HCT116 (cell line): ENCODE measurements at regions not wholly inside any gene's neighbourhood (a gene's known extent, or its start where the extent isn't known, plus 50 kb on each side); places are given as distances from the start of the nearest gene placed in this dataset.

Experiments used
- ATAC-seq: fragments of 200-7000 bp; cut with Tn5 transposase; 2 replicates; pipeline ENCODE4 v1.9.1; 2020; ENCODE audit warnings: mild to moderate bottlenecking, moderate library complexity
- BruUV-seq: library from RNA; stranded (reverse); fragments of 400-500 nt; replicated peaks from 2 replicates; lab custom pipeline; 2021; lab: Mats Ljungman, UMichigan
- CTCF ChIA-PET: fragments of 300-600 bp; sonication (Branson Sonifier 250); formaldehyde crosslinking; loops from one replicate; lab custom pipeline; 2021; ENCODE audit warnings: antibody characterized with exemption; lab: Charles Lee
- POLR2A ChIA-PET: fragments of 300-600, 350-600 bp; sonication (Branson Sonifier 250); formaldehyde crosslinking; loops from one replicate; lab custom pipeline; 2021; ENCODE audit warnings: antibody characterized with exemption; lab: Charles Lee
- RAD21 ChIA-PET, 2 experiments: fragments of 300-600 bp; sonication (Branson Sonifier 250); formaldehyde crosslinking; loops; one replicate each; lab custom pipeline; 2023; ENCODE audit warnings: low total read pairs in 2 of 2; ENCODE audit not compliant: uncharacterized antibody in 2 of 2, unreplicated experiment in 2 of 2, low non-redundant PET in 1 of 2; lab: Charles Lee
- DNase-seq: peaks from one replicate; pipeline ENCODE4 v3.0.0-alpha.2; 2010; ENCODE audit warnings: low read depth, low spot score
- H2AFZ ChIP-seq: fragments of 200-600 bp; shearing (Covaris generic), sonication (generic); 2 replicates; pipeline ENCODE4 v1.6.1; 2017; ENCODE audit warnings: low read depth, mixed run types, mixed read lengths, antibody characterized with exemption, low read length; ENCODE audit not compliant: poor library complexity, severe bottlenecking
- H3K27ac ChIP-seq: 2 replicates; pipeline ENCODE4 v1.5.1; 2012; ENCODE audit warnings: low read depth, low read length
- H3K27me3 ChIP-seq: fragments of 200-600 bp; sonication (generic); 2 replicates; pipeline ENCODE4 v1.6.1; 2016; ENCODE audit warnings: mixed run types, low read length, mixed read lengths; ENCODE audit not compliant: insufficient read depth
- H3K36me3 ChIP-seq, 2 experiments: fragments of 200-500 bp in 1 of 2; fragments of 200-600 bp in 1 of 2; sonication (Bioruptor generic) in 1 of 2; sonication (generic) in 1 of 2; 2 replicates each; pipeline versions ENCODE4 v1.5.1 to v1.6.1; 2014 to 2016; ENCODE audit warnings: low read length in 2 of 2, inconsistent platforms in 1 of 2, mixed read lengths in 1 of 2, mixed run types in 1 of 2; ENCODE audit not compliant: insufficient read depth in 2 of 2, control insufficient read depth in 1 of 2
- H3K4me1 ChIP-seq, 2 experiments: fragments of 200-600 bp in 1 of 2; sonication (generic) in 1 of 2; 2 replicates each; pipeline versions ENCODE4 v1.5.1 to v1.6.1; 2012 to 2017; ENCODE audit warnings: low read length in 2 of 2, inconsistent platforms in 1 of 2, mild to moderate bottlenecking in 1 of 2, mixed read lengths in 1 of 2, mixed run types in 1 of 2, moderate library complexity in 1 of 2; ENCODE audit not compliant: insufficient read depth in 2 of 2, control insufficient read depth in 1 of 2
- H3K4me2 ChIP-seq: fragments of 200-600 bp; sonication (generic); 2 replicates; pipeline ENCODE4 v1.6.1; 2017; ENCODE audit warnings: mixed run types, low read length, mixed read lengths
- H3K4me3 ChIP-seq, 2 experiments: fragments of 200-600 bp in 1 of 2; sonication (generic) in 1 of 2; replicated peaks in 1 of 2; 2 replicates each; pipeline ENCODE4 v1.5.1; 2011 to 2016; ENCODE audit warnings: low read length in 2 of 2, control low read depth in 1 of 2, low read depth in 1 of 2, mild to moderate bottlenecking in 1 of 2, mixed read lengths in 1 of 2, mixed run types in 1 of 2
- H3K79me2 ChIP-seq: fragments of 200-600 bp; sonication (generic); 2 replicates; pipeline ENCODE4 v1.6.1; 2017; ENCODE audit warnings: mild to moderate bottlenecking, mixed run types, low read length, moderate library complexity, mixed read lengths; ENCODE audit not compliant: insufficient read depth
- H3K9ac ChIP-seq: fragments of 200-600 bp; sonication (generic); 2 replicates; pipeline ENCODE4 v1.6.1; 2016; ENCODE audit warnings: low read length, mixed read lengths
- H3K9me2 ChIP-seq: fragments of 200-600 bp; sonication (generic), shearing (Covaris generic); 2 replicates; pipeline ENCODE4 v1.6.1; 2017; ENCODE audit warnings: mixed run types, mild to moderate bottlenecking, moderate library complexity; ENCODE audit not compliant: insufficient read depth
- H3K9me3 ChIP-seq, 2 experiments: fragments of 200-500 bp in 1 of 2; fragments of 200-600 bp in 1 of 2; sonication (Bioruptor generic) in 1 of 2; sonication (generic) in 1 of 2; 2 replicates each; pipeline ENCODE4 v1.6.1; 2014 to 2017; ENCODE audit warnings: low read length in 2 of 2, mixed read lengths in 2 of 2, inconsistent platforms in 1 of 2, low read depth in 1 of 2, mild to moderate bottlenecking in 1 of 2, mixed run types in 1 of 2, moderate library complexity in 1 of 2; ENCODE audit not compliant: control insufficient read depth in 1 of 2, insufficient read depth in 1 of 2
- H4K20me1 ChIP-seq: fragments of 200-600 bp; sonication (generic), shearing (Covaris generic); 2 replicates; pipeline ENCODE4 v1.6.1; 2017; ENCODE audit warnings: mixed run types, mild to moderate bottlenecking, moderate library complexity; ENCODE audit not compliant: insufficient read depth
- CEBPB ChIP-seq: IDR thresholded peaks from 2 replicates; pipeline ENCODE4 v1.6.1; 2012; ENCODE audit warnings: low read depth
- EZH2 ChIP-seq: fragments of 200-600 bp; sonication (generic); IDR thresholded peaks from 2 replicates; pipeline ENCODE4 v1.6.1; 2017; ENCODE audit warnings: antibody characterized with exemption, mixed run types
- EZH2phosphoT487 ChIP-seq: fragments of 200-600 bp; IDR thresholded peaks from 2 replicates; pipeline ENCODE4 v1.6.1; 2018; ENCODE audit warnings: antibody characterized with exemption, borderline replicate concordance
- FOSL1 ChIP-seq: IDR thresholded peaks from 2 replicates; pipeline ENCODE4 v1.6.1; 2012; ENCODE audit warnings: low read depth
- JUND ChIP-seq: IDR thresholded peaks from 2 replicates; pipeline ENCODE4 v1.6.1; 2012
- POLR2A ChIP-seq: IDR thresholded peaks from 2 replicates; pipeline ENCODE4 v1.7.0; 2011; ENCODE audit warnings: borderline replicate concordance; ENCODE audit not compliant: insufficient read depth, insufficient read length; ENCODE audit errors: extremely low read depth
- POLR2AphosphoS5 ChIP-seq: IDR thresholded peaks from 2 replicates; pipeline ENCODE4 v1.6.1; 2011; ENCODE audit warnings: mild to moderate bottlenecking, low read depth, low read length, moderate library complexity
- RAD21 ChIP-seq: IDR thresholded peaks from 2 replicates; pipeline ENCODE4 v1.6.1; 2012; ENCODE audit warnings: low read depth, mild to moderate bottlenecking
- SP1 ChIP-seq: IDR thresholded peaks from 2 replicates; pipeline ENCODE4 v1.6.1; 2012; ENCODE audit warnings: low read depth
- TCF7L2 ChIP-seq: IDR thresholded peaks from 2 replicates; pipeline ENCODE4 v1.7.0; 2011; ENCODE audit warnings: borderline replicate concordance, inconsistent platforms; ENCODE audit not compliant: insufficient read depth, insufficient read length; ENCODE audit errors: extremely low read depth
- YY1 ChIP-seq: IDR thresholded peaks from 2 replicates; pipeline ENCODE4 v1.6.1; 2011; ENCODE audit warnings: low read length, low read depth, moderate library complexity, mild to moderate bottlenecking; ENCODE audit not compliant: insufficient replicate concordance; ENCODE audit errors: extremely low read depth
- ZFX ChIP-seq: fragments of 450-650 bp; IDR thresholded peaks from 2 replicates; pipeline ENCODE4 v1.6.1; 2017
- ZNF274 ChIP-seq: fragments of 200-500 bp; sonication (Bioruptor generic); IDR thresholded peaks from 2 replicates; pipeline ENCODE4 v1.6.1; 2014; ENCODE audit warnings: mild to moderate bottlenecking, low read depth, low read length, inconsistent platforms
- intact Hi-C: fragments of 100-400 bp; cut with micrococcal nuclease; formaldehyde crosslinking; loops from 2 replicates; pipeline ENCODE4 v1.10.0; 2022
- TF ChIP-seq, protein P1 (sequence below): IDR thresholded peaks from 2 replicates; pipeline ENCODE4 v1.6.1; 2012; ENCODE audit warnings: low read depth
- TF ChIP-seq, protein P2 (sequence below): IDR thresholded peaks from 2 replicates; pipeline ENCODE4 v1.6.1; 2012
- TF ChIP-seq, protein P3 (sequence below): IDR thresholded peaks from 2 replicates; pipeline ENCODE4 v1.6.1; 2012

DNA sequence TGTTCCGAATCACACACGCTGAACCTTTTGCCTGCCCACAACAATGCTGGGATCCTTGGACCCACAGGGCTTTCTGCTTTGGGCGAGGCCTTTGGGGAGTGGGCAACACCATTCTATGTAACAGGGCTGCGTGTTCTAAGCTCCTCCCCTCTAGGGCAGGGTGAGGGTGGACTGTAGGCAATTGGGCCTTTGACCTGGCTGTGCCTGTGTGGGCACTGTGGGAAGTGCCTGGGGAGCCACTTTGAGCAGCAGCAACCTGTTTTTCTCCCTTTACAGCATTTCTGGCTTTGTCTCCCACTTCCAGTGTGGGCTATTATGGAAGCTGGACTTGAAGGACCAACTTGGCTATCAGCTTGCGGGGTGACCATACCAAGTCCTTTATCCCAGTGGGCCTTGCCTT, 128.9 kb upstream of the WSCD1 start:
- intact Hi-C loops: no loop called here
- Histone ChIP-seq H4K20me1 (no peaks in the 10 kb centered on the region), H3K27me3 (peaks cover 48% of the 10 kb centered on the region), H3K36me3 (no peaks in the 10 kb centered on the region), H3K9me3 (no peaks in the 10 kb centered on the region), H3K9me2 (no peaks in the 10 kb centered on the region), H3K4me1 (no peaks in the 10 kb centered on the region), H3K4me3 (no peak overlapping the region), H3K9ac (no peak overlapping the region), H3K79me2 (no peaks in the 10 kb centered on the region), H3K4me2 (no peak overlapping the region), H2AFZ (no peak overlapping the region), H3K27ac (no peak overlapping the region)
- BruUV-seq: no TSS peak
- no peak for ATAC-seq
- TF ChIP-seq CEBPB (no peak), RAD21 (no peak), ZNF274 (no peak), EZH2 (no peak), TCF7L2 (no peak), POLR2A (no peak), FOSL1 (no peak), ZFX (no peak), JUND (no peak), SP1 (no peak), EZH2phosphoT487 (no peak), YY1 (no peak), POLR2AphosphoS5 (no peak)
- TF ChIP-seq, protein P1, sequence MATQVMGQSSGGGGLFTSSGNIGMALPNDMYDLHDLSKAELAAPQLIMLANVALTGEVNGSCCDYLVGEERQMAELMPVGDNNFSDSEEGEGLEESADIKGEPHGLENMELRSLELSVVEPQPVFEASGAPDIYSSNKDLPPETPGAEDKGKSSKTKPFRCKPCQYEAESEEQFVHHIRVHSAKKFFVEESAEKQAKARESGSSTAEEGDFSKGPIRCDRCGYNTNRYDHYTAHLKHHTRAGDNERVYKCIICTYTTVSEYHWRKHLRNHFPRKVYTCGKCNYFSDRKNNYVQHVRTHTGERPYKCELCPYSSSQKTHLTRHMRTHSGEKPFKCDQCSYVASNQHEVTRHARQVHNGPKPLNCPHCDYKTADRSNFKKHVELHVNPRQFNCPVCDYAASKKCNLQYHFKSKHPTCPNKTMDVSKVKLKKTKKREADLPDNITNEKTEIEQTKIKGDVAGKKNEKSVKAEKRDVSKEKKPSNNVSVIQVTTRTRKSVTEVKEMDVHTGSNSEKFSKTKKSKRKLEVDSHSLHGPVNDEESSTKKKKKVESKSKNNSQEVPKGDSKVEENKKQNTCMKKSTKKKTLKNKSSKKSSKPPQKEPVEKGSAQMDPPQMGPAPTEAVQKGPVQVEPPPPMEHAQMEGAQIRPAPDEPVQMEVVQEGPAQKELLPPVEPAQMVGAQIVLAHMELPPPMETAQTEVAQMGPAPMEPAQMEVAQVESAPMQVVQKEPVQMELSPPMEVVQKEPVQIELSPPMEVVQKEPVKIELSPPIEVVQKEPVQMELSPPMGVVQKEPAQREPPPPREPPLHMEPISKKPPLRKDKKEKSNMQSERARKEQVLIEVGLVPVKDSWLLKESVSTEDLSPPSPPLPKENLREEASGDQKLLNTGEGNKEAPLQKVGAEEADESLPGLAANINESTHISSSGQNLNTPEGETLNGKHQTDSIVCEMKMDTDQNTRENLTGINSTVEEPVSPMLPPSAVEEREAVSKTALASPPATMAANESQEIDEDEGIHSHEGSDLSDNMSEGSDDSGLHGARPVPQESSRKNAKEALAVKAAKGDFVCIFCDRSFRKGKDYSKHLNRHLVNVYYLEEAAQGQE: no peak
- TF ChIP-seq, protein P2, sequence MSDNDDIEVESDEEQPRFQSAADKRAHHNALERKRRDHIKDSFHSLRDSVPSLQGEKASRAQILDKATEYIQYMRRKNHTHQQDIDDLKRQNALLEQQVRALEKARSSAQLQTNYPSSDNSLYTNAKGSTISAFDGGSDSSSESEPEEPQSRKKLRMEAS: no peak
- TF ChIP-seq, protein P3, sequence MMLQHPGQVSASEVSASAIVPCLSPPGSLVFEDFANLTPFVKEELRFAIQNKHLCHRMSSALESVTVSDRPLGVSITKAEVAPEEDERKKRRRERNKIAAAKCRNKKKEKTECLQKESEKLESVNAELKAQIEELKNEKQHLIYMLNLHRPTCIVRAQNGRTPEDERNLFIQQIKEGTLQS: no peak
- POLR2A ChIA-PET: no interaction called here
- CTCF ChIA-PET: no interaction called here
- RAD21 ChIA-PET: no interaction called here
- no peak for DNase-seq
